ENCODE measurements at regions not wholly inside any gene's neighbourhood (a gene's known extent, or its start where the extent isn't known, plus 50 kb on each side); places are given as distances from the start of the nearest gene placed in this dataset.

GRCh38 chr2:237016121-237016915, 69.4 kb upstream of the COPS8 start:
- DNase-seq = no peak

DNA sequence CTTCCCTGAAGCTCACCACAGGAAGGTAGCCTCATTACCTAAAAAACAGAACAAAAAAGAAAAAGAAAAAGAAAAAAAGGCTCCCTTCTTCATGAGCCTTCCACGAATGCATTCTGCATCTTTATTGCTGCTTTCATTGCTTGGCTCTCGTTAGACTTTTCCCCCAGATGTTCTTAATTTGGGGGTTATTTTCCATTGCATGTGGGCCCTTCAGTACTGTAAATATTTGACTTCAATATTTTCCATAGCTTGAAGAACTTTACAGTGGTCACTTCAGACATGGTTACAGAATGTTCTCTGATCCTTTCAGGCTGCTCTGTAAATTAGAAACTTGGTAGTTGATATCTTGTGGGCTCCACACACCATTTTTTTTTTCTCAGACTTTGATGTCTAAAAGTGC, 65.6 kb upstream of the COPS8 start:
- no peak for DNase-seq

- DNase-seq = no peak
These were observed 63.2 kb upstream of the COPS8 start for GRCh38 chr2:237022533-237022932.

- no peak for DNase-seq
These were observed 61.4 kb upstream of the COPS8 start for GRCh38 chr2:237024255-237024654.

- DNase-seq = no peak
These were observed 60.4 kb upstream of the COPS8 start for GRCh38 chr2:237025090-237025865.

GRCh38 chr2:237026981-237027711, 58.5 kb upstream of the COPS8 start:
- DNase-seq = peak; percentile 29

DNA sequence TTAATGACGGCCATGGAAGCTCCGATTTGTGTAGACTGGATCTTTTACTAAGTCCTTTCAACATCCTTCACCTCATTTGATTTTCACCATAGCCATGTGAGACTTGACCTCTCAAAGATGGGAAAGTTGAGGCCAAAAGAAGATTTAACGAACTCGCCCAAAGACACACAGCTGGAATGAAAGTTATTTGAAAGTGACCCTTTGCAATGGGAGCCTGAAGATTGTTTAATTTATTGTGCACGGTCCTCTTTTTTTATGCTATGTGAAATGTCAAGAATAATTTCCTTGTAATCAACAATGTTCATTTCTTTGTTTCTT, 58.0 kb upstream of the COPS8 start:
- no peak for DNase-seq

GRCh38 chr2:237030382-237030781, 55.3 kb upstream of the COPS8 start:
- no peak for DNase-seq

DNA sequence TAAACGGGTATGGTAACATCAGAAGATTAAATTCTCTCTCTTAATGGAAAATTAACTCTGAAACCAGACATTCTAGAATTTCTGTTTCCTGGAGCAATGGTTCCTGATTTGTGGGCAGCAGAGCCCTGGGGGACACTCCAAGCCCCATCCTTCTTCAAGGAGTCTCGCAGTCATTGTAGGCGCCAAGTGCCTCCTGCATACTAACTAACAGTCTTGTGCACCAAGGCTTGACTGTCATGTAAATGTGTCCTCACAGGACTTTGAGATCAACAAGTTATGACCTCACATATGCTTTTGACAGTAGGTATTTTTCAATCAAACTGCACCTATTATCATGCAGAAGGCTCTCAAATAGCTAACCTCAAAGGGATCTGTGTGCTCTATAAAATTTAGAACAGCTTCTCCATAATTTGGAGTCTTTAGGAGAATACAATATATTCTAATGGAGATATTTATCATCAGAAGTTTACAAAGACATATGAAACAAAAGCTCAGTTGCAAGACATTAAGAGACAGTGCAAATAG, 52.1 kb upstream of the COPS8 start:
- DNase-seq = no peak

GRCh38 chr2:237035781-237036475, 49.8 kb upstream of the COPS8 start:
- DNase-seq = no peak
